ENCODE measurements at regions not wholly inside any gene's neighbourhood (a gene's known extent, or its start where the extent isn't known, plus 50 kb on each side); places are given as distances from the start of the nearest gene placed in this dataset.

DNA sequence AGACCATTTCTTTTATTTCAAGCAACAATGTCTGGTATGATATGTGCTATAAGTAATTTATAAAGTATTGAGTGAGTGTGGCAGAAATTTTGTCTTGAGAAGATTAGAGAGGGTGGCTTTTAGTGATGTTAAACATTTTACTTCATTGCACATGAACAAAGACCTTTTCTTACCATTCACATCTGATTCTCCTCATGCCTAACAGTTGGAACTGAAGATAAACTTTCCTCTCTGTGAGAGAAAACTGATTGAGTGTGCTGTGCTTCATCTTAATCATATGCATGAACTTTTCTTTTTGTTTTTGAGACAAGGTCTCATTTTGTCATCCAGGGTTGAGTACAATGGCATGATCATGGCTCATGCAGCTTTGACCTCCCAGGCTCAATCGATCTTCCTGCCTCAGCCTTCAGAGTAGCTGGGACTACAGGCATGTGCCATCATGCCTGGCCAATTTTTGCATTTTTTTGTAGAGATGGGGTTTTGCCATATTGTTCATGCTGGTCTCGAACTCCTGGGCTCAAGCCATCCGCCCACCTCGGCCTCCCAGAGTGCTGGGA is 377.7 kb upstream of the GOLIM4 start:
- Histone ChIP-seq H3K79me2 (ENCODE audit: insufficient read depth) (no peaks in the 10 kb centered on the region), H3K27ac (no peak overlapping the region), H3K27me3 (replicated peaks; ENCODE audit: insufficient read depth) (no peaks in the 10 kb centered on the region), H3K9ac (no peak overlapping the region), H3K9me3 (ENCODE audit: low read depth) (no peaks in the 10 kb centered on the region), H3K4me1 (ENCODE audit: insufficient read depth) (no peaks in the 10 kb centered on the region), H3K36me3 (ENCODE audit: low read depth) (no peaks in the 10 kb centered on the region), H3K4me3 (no peak overlapping the region), H3K9me2 (ENCODE audit: insufficient read depth) (no peaks in the 10 kb centered on the region), H3F3A (ENCODE audit: insufficient read depth) (no peaks in the 10 kb centered on the region), H2AFZ (no peak overlapping the region), H3K4me2 (ENCODE audit: unreplicated experiment) (no peak overlapping the region), H4K20me1 (ENCODE audit: insufficient read depth) (no peaks in the 10 kb centered on the region)
- 30 to 47% methylated on average over 4 of the region's 4 CpGs for WGBS, 2 experiments (ENCODE audit: low coverage in 1 of 2, low lambda C conversion rate in 2 of 2, missing lambda C conversion rate in 2 of 2)
- TF ChIP-seq EZH2 (IDR thresholded peaks at IDR 0.05; ENCODE audit: insufficient read depth, poor library complexity, severe bottlenecking) (no peak), EZH2phosphoT487 (IDR thresholded peaks at IDR 0.05; ENCODE audit: insufficient read depth, low read depth) (no peak)
- DNase-seq = no peak
- in situ Hi-C loops (cut with MboI) = no loop called here

DNA sequence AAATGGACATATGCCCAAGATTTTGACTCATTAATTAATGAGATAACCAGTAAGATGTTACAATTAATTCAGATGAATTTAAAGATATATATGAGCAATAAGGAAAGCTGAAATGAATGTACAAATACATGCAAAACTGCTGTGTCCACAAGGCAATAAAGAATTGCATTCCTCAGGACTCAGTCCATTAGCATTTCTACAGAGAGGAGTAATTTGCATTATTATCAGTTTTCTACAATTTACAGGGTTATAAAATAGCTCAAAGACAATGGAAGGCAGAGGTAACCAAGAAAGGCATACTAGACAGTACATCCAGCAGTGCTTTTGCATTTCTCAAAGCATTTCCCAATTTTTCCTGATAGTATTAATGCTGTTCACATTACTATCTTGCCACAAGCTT is 377.1 kb upstream of the GOLIM4 start:
- H4K20me1 ChIP-seq (ENCODE audit: insufficient read depth) = no peaks in the 10 kb centered on the region
- no peaks in the 10 kb centered on the region for H3K36me3 ChIP-seq (ENCODE audit: low read depth)
- H3K4me3 ChIP-seq = no peak overlapping the region
- H3K4me2 ChIP-seq (ENCODE audit: unreplicated experiment) = no peak overlapping the region
- no peaks in the 10 kb centered on the region for H3K79me2 ChIP-seq (ENCODE audit: insufficient read depth)
- H3K4me1 ChIP-seq (ENCODE audit: insufficient read depth) = no peaks in the 10 kb centered on the region
- no peak overlapping the region for H2AFZ ChIP-seq
- H3K27ac ChIP-seq = no peak overlapping the region
- no peaks in the 10 kb centered on the region for H3F3A ChIP-seq (ENCODE audit: insufficient read depth)
- H3K27me3 ChIP-seq (replicated peaks; ENCODE audit: insufficient read depth) = no peaks in the 10 kb centered on the region
- no peaks in the 10 kb centered on the region for H3K9me2 ChIP-seq (ENCODE audit: insufficient read depth)
- no peaks in the 10 kb centered on the region for H3K9me3 ChIP-seq (ENCODE audit: low read depth)
- no peak for DNase-seq
- in situ Hi-C loops (cut with MboI) = no loop called here
- TF ChIP-seq EZH2phosphoT487 (IDR thresholded peaks at IDR 0.05; ENCODE audit: insufficient read depth, low read depth) (no peak), EZH2 (IDR thresholded peaks at IDR 0.05; ENCODE audit: insufficient read depth, poor library complexity, severe bottlenecking) (no peak)
- H3K9ac ChIP-seq = no peak overlapping the region

DNA sequence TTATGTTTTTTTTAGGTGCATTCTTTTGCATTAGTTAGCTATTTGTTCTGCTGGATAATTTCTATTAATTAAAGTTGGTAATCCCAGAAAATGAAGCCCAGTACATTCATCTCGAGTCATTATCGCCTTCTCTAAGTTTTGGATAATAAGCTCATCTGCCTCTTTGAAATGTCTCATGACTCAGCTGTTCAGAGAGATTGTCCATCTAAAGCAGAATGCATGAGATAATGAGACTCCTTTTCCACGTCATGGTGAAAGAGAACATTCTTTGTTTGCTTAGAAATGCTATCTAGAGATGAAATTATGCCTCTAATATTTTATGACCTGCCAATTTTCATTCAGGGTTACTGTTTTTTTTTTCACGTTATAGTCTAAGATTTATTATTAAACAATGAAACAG is 374.7 kb upstream of the GOLIM4 start:
- Histone ChIP-seq H3K9me3 (ENCODE audit: low read depth) (no peaks in the 10 kb centered on the region), H4K20me1 (ENCODE audit: insufficient read depth) (no peaks in the 10 kb centered on the region), H3K27me3 (replicated peaks; ENCODE audit: insufficient read depth) (no peaks in the 10 kb centered on the region), H3K36me3 (ENCODE audit: low read depth) (no peaks in the 10 kb centered on the region), H3K9ac (no peak overlapping the region), H3K79me2 (ENCODE audit: insufficient read depth) (no peaks in the 10 kb centered on the region), H3K27ac (no peak overlapping the region), H2AFZ (no peak overlapping the region), H3K4me1 (ENCODE audit: insufficient read depth) (no peaks in the 10 kb centered on the region), H3K4me2 (ENCODE audit: unreplicated experiment) (no peak overlapping the region), H3F3A (ENCODE audit: insufficient read depth) (no peaks in the 10 kb centered on the region), H3K4me3 (no peak overlapping the region), H3K9me2 (ENCODE audit: insufficient read depth) (no peaks in the 10 kb centered on the region)
- no peak for DNase-seq
- WGBS, 2 experiments (ENCODE audit: low coverage in 1 of 2, low lambda C conversion rate in 2 of 2, missing lambda C conversion rate in 2 of 2) = 48 to 73% methylated on average over 4 of the region's 4 CpGs
- TF ChIP-seq EZH2 (IDR thresholded peaks at IDR 0.05; ENCODE audit: insufficient read depth, poor library complexity, severe bottlenecking) (no peak), EZH2phosphoT487 (IDR thresholded peaks at IDR 0.05; ENCODE audit: insufficient read depth, low read depth) (no peak)
- in situ Hi-C loops (cut with MboI) = no loop called here

DNA sequence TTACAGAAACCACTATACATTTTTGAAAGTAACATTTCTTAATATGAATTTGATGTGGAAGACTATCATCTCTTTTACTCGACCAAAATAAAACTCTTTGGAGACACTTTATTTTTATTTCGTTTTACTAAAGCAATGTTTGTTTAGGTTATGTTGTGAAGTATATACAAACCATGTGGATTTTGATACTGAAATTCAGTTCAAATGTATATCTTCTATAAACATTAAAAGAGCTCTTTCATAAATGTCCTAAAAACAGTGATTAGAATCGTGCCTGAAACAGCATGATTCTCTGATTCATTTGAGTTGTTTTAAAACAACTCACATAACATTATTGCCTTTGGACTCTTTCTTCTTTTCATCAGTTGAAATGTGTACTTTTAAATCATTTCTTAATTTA is 373.7 kb upstream of the GOLIM4 start:
- Histone ChIP-seq H3K4me1 (ENCODE audit: insufficient read depth) (no peaks in the 10 kb centered on the region), H3K4me3 (no peak overlapping the region), H3K4me2 (ENCODE audit: unreplicated experiment) (no peak overlapping the region), H3K27ac (no peak overlapping the region), H3K9me3 (ENCODE audit: low read depth) (no peaks in the 10 kb centered on the region), H3K79me2 (ENCODE audit: insufficient read depth) (no peaks in the 10 kb centered on the region), H3K27me3 (replicated peaks; ENCODE audit: insufficient read depth) (no peaks in the 10 kb centered on the region), H3K9ac (no peak overlapping the region), H2AFZ (no peak overlapping the region), H4K20me1 (ENCODE audit: insufficient read depth) (no peaks in the 10 kb centered on the region), H3K36me3 (ENCODE audit: low read depth) (no peaks in the 10 kb centered on the region), H3K9me2 (ENCODE audit: insufficient read depth) (no peaks in the 10 kb centered on the region), H3F3A (ENCODE audit: insufficient read depth) (no peaks in the 10 kb centered on the region)
- 37% methylated on average over 3 of the region's 3 CpGs for WGBS, 2 experiments (ENCODE audit: low coverage in 1 of 2, low lambda C conversion rate in 2 of 2, missing lambda C conversion rate in 2 of 2)
- in situ Hi-C loops (cut with MboI) = no loop called here
- DNase-seq = no peak
- no peak for TF ChIP-seq EZH2phosphoT487 (IDR thresholded peaks at IDR 0.05; ENCODE audit: insufficient read depth, low read depth)
- TF ChIP-seq EZH2 (IDR thresholded peaks at IDR 0.05; ENCODE audit: insufficient read depth, poor library complexity, severe bottlenecking) = no peak

DNA sequence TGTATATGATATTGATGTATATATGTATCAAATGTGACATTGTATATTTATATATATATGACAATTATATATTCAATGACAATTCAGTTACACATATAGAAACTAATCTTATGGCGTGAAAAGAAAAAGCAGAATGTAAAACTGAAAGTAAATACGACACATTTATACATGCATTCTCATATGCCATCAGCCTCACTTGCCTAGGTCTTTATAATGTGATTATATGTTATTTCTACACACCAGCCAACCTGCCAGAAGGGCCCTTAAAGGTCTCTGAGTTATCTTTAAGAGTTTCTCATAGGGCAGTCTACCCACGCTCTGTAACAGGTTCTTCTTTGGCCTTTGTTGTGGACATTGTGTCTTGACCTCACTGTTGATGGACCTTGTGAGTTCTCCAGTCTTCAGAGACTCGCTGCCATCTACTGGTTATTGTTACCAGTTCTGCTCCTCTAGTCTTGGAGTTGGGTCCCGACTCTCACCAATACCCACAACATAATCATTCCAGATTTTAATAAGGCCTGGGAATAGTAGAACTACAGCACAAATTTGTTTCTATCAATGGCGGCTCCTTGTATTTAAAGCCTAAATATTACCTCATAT is 371.5 kb upstream of the GOLIM4 start:
- in situ Hi-C loops (cut with MboI) = no loop called here
- 50 to 52% methylated on average over 6 of the region's 6 CpGs for WGBS, 2 experiments (ENCODE audit: low coverage in 1 of 2, low lambda C conversion rate in 2 of 2, missing lambda C conversion rate in 2 of 2)
- H4K20me1 ChIP-seq (ENCODE audit: insufficient read depth) = no peaks in the 10 kb centered on the region
- no peak overlapping the region for H3K9ac ChIP-seq
- H2AFZ ChIP-seq = no peak overlapping the region
- H3K27me3 ChIP-seq (replicated peaks; ENCODE audit: insufficient read depth) = 0 out of 2 replicates have a peak, but pooled peaks cover 4% of the 10 kb centered on the region
- no peak overlapping the region for H3K4me2 ChIP-seq (ENCODE audit: unreplicated experiment)
- no peaks in the 10 kb centered on the region for H3K79me2 ChIP-seq (ENCODE audit: insufficient read depth)
- no peak for TF ChIP-seq EZH2phosphoT487 (IDR thresholded peaks at IDR 0.05; ENCODE audit: insufficient read depth, low read depth)
- no peak for TF ChIP-seq EZH2 (IDR thresholded peaks at IDR 0.05; ENCODE audit: insufficient read depth, poor library complexity, severe bottlenecking)
- H3K9me2 ChIP-seq (ENCODE audit: insufficient read depth) = no peaks in the 10 kb centered on the region
- no peaks in the 10 kb centered on the region for H3K36me3 ChIP-seq (ENCODE audit: low read depth)
- H3K4me3 ChIP-seq = no peak overlapping the region
- DNase-seq = peak; percentile 32
- H3K4me1 ChIP-seq (ENCODE audit: insufficient read depth) = no peaks in the 10 kb centered on the region
- H3K9me3 ChIP-seq (ENCODE audit: low read depth) = no peaks in the 10 kb centered on the region
- H3F3A ChIP-seq (ENCODE audit: insufficient read depth) = no peaks in the 10 kb centered on the region
- no peak overlapping the region for H3K27ac ChIP-seq

All from GM23248 (cell line).